CD14-positive monocyte (primary cell): ENCODE measurements at regions not wholly inside any gene's neighbourhood (a gene's known extent, or its start where the extent isn't known, plus 50 kb on each side); places are given as distances from the start of the nearest gene placed in this dataset.

Source experiments
- DNase-seq, 3 donors: peaks; one replicate each; pipeline ENCODE4 v3.0.0-alpha.2; 2011 to 2022
- H2AFZ ChIP-seq: 2 replicates; pipeline ENCODE4 v1.6.0; 2012; ENCODE audit warnings: mild to moderate bottlenecking, low read depth, low read length, inconsistent platforms; ENCODE audit not compliant: insufficient read depth, poor library complexity, severe bottlenecking
- H3K27ac ChIP-seq, 2 donors: 1 replicate in 1 of 2; 2 replicates in 1 of 2; pipeline ENCODE4 v1.5.1; 2012 to 2013; ENCODE audit warnings: low read length in 2 of 2, control low read depth in 1 of 2, inconsistent platforms in 1 of 2, low read depth in 1 of 2, mild to moderate bottlenecking in 1 of 2
- H3K27me3 ChIP-seq, 2 donors: one replicate each; pipeline versions ENCODE4 v1.6.0 to v1.6.1; 2011 to 2013; ENCODE audit warnings: low read length in 2 of 2; ENCODE audit not compliant: control insufficient read depth in 2 of 2, insufficient read depth in 2 of 2
- H3K36me3 ChIP-seq, 2 donors: replicated peaks in 1 of 2; 1 replicate in 1 of 2; 2 replicates in 1 of 2; pipeline versions ENCODE4 v1.5.1 to v1.6.1; 2012 to 2013; ENCODE audit warnings: low read length in 2 of 2, control low read depth in 1 of 2, inconsistent platforms in 1 of 2, mild to moderate bottlenecking in 1 of 2; ENCODE audit not compliant: insufficient read depth in 2 of 2, control insufficient read depth in 1 of 2
- H3K4me1 ChIP-seq, 2 donors: 1 replicate in 1 of 2; 2 replicates in 1 of 2; pipeline versions ENCODE4 v1.5.1 to v1.6.1; 2012 to 2013; ENCODE audit warnings: low read length in 2 of 2, control low read depth in 1 of 2, inconsistent platforms in 1 of 2, mild to moderate bottlenecking in 1 of 2, moderate library complexity in 1 of 2; ENCODE audit not compliant: insufficient read depth in 2 of 2, control insufficient read depth in 1 of 2
- H3K4me2 ChIP-seq: replicated peaks from 2 replicates; pipeline ENCODE3; 2012; ENCODE audit warnings: low read length, moderate library complexity, mild to moderate bottlenecking; ENCODE audit not compliant: poor library complexity, severe bottlenecking; ENCODE audit errors: extremely low read depth
- H3K4me3 ChIP-seq, 3 experiments: fragments of 200-600 bp in 1 of 3; sonication (generic) in 1 of 3; replicated peaks in 1 of 3; 1 replicate in 2 of 3; 2 replicates in 1 of 3; pipeline ENCODE4 v1.5.1; 2011 to 2013; ENCODE audit warnings: low read length in 3 of 3, mild to moderate bottlenecking in 3 of 3, control low read depth in 2 of 3, low read depth in 2 of 3, inconsistent platforms in 1 of 3, moderate library complexity in 1 of 3
- H3K79me2 ChIP-seq: 2 replicates; pipeline ENCODE4 v1.6.0; 2012; ENCODE audit warnings: mild to moderate bottlenecking, control low read depth, inconsistent platforms, low read length, moderate library complexity; ENCODE audit not compliant: insufficient read depth
- H3K9ac ChIP-seq: 2 replicates; pipeline ENCODE4 v1.6.0; 2017; ENCODE audit warnings: low read length, mild to moderate bottlenecking; ENCODE audit not compliant: insufficient read depth, poor library complexity, severe bottlenecking
- H3K9me3 ChIP-seq, 2 donors: replicated peaks in 1 of 2; 1 replicate in 1 of 2; 2 replicates in 1 of 2; pipeline versions ENCODE4 v1.5.1 to v1.6.1; 2012 to 2013; ENCODE audit warnings: low read length in 2 of 2, control low read depth in 1 of 2; ENCODE audit not compliant: control insufficient read depth in 1 of 2, insufficient read depth in 1 of 2
- H4K20me1 ChIP-seq: 2 replicates; pipeline ENCODE4 v1.6.0; 2012; ENCODE audit warnings: mild to moderate bottlenecking, low read length, control low read depth, moderate library complexity; ENCODE audit not compliant: insufficient read depth
- H3K27ac Mint-ChIP-seq, 7 donors: one replicate each; pipeline ENCODE4 v1.8.0; 2020; ENCODE audit warnings: mild to moderate bottlenecking in 7 of 7, mixed read lengths in 7 of 7, moderate library complexity in 6 of 7, inconsistent platforms in 2 of 7
- H3K27me3 Mint-ChIP-seq, 3 donors: one replicate each; pipeline ENCODE4 v1.8.0; 2021 to 2022; ENCODE audit warnings: low read depth in 3 of 3, mild to moderate bottlenecking in 3 of 3, mixed read lengths in 3 of 3, moderate library complexity in 3 of 3, inconsistent platforms in 1 of 3
- H3K36me3 Mint-ChIP-seq, 2 donors: one replicate each; pipeline ENCODE4 v1.8.0; 2020; ENCODE audit warnings: mixed read lengths in 2 of 2, inconsistent platforms in 1 of 2, mild to moderate bottlenecking in 1 of 2
- H3K4me1 Mint-ChIP-seq: one replicate; pipeline ENCODE4 v1.8.0; 2020; ENCODE audit warnings: mild to moderate bottlenecking, mixed read lengths
- H3K4me3 Mint-ChIP-seq, 2 donors: one replicate each; pipeline ENCODE4 v1.8.0; 2020; ENCODE audit warnings: mild to moderate bottlenecking in 2 of 2, mixed read lengths in 2 of 2, moderate library complexity in 1 of 2
- H3K9me3 Mint-ChIP-seq, 7 donors: one replicate each; pipeline ENCODE4 v1.8.0; 2020 to 2022; ENCODE audit warnings: mixed read lengths in 7 of 7, mild to moderate bottlenecking in 6 of 7, moderate library complexity in 6 of 7, inconsistent platforms in 2 of 7
- CTCF ChIP-seq: fragments of 200-600 bp; IDR thresholded peaks from one replicate; pipeline ENCODE4 v1.8.0; 2022; ENCODE audit warnings: antibody characterized with exemption, mild to moderate bottlenecking
- WGBS: methylation state at CpG from one replicate; pipeline ENCODE4 v1.1.5; 2013; ENCODE audit warnings: missing lambda C conversion rate; ENCODE audit not compliant: insufficient coverage; 5-methylcytosine and 5-hydroxymethylcytosine counted together
- intact Hi-C, 2 donors: fragments of 100-400 bp; cut with micrococcal nuclease; formaldehyde crosslinking; loops; one replicate each; pipeline versions ENCODE4 v1.15.0 to v1.15.1; 2023

- WGBS, result 50% methylated on average over 2 of the region's 3 CpGs
- TF ChIP-seq CTCF, result no peak
- H3K27ac ChIP-seq, result no peak overlapping the region
- H3K4me1 ChIP-seq, result no peaks in the 10 kb centered on the region
- Mint-ChIP-seq H3K4me3 (no peak overlapping the region), H3K9me3 (peaks cover 0 to 4% (median 2%) of the 10 kb centered on the region in 7 donors), H3K36me3 (no peaks in the 10 kb centered on the region), H3K27ac (no peak overlapping the region), H3K27me3 (peaks cover 0 to 4% (median 4%) of the 10 kb centered on the region in 3 donors), H3K4me1 (no peaks in the 10 kb centered on the region)
- intact Hi-C loops, result no loop called here
- H4K20me1 ChIP-seq, result no peaks in the 10 kb centered on the region
- DNase-seq, result no peak
- H2AFZ ChIP-seq, result no peak overlapping the region
- no peaks in the 10 kb centered on the region for H3K9me3 ChIP-seq
- no peak overlapping the region for H3K4me3 ChIP-seq
- no peak overlapping the region for H3K4me2 ChIP-seq
- H3K79me2 ChIP-seq, result no peaks in the 10 kb centered on the region
- no peak overlapping the region for H3K9ac ChIP-seq
- H3K36me3 ChIP-seq, result no peaks in the 10 kb centered on the region
- H3K27me3 ChIP-seq, result peaks cover 0 to 3% of the 10 kb centered on the region in 2 donors
These were observed 188.7 kb upstream of the FBXL4 start for GRCh38 chr6:99136488-99136887.

- H3K4me1 Mint-ChIP-seq, result no peaks in the 10 kb centered on the region
- WGBS, result 93% methylated on average over 3 of the region's 4 CpGs
- Histone ChIP-seq H2AFZ (no peak overlapping the region), H3K79me2 (no peaks in the 10 kb centered on the region), H3K4me1 (no peaks in the 10 kb centered on the region), H3K27me3 (peaks cover 0 to 3% of the 10 kb centered on the region in 2 donors), H4K20me1 (no peaks in the 10 kb centered on the region), H3K27ac (no peak overlapping the region), H3K4me2 (no peak overlapping the region), H3K36me3 (no peaks in the 10 kb centered on the region), H3K9me3 (no peaks in the 10 kb centered on the region), H3K4me3 (no peak overlapping the region), H3K9ac (no peak overlapping the region)
- H3K27me3 Mint-ChIP-seq, result peaks cover 2 to 5% (median 2%) of the 10 kb centered on the region in 3 donors
- intact Hi-C loops, result no loop called here
- H3K36me3 Mint-ChIP-seq, result no peaks in the 10 kb centered on the region
- H3K27ac Mint-ChIP-seq, result no peak overlapping the region
- no peak overlapping the region for H3K4me3 Mint-ChIP-seq
- TF ChIP-seq CTCF, result no peak
- H3K9me3 Mint-ChIP-seq, result peaks cover 0 to 4% (median 0%) of the 10 kb centered on the region in 7 donors
- no peak for DNase-seq
These were observed 184.4 kb upstream of the FBXL4 start for GRCh38 chr6:99132026-99132635.
